Glomerular endothelial cell (primary cell): ENCODE measurements at regions not wholly inside any gene's neighbourhood (a gene's known extent, or its start where the extent isn't known, plus 50 kb on each side); places are given as distances from the start of the nearest gene placed in this dataset.
"Not testable (repeated sequence)": the region's sequence is repeated elsewhere in the genome, so short reads cannot be mapped to it uniquely, and the experiment has no call there.

Experiments
- DNase-seq: peaks from one replicate; pipeline ENCODE4 v3.0.0-alpha.2; 2011; ENCODE audit warnings: low read depth, low spot score; ENCODE audit errors: extremely low read depth

DNA sequence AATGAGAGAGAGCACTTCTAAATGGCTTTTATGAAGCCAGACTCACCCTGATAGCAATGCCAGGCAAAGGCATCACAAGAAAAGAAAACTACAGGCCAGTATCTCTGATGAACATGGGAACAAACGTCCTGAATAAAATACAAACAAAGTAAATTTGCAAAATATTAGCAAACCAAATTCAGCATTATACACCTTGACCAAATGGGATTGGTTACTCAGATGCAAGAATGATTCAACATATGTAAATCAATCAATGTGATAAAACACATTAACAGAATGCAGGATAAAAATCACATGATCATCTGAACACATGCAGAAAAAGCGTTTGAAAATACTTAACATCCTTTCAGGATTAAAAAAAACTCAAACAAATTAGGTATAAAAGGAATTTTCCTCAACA lies 494.9 kb upstream of the CCDC54 start:
- no peak for DNase-seq

DNA sequence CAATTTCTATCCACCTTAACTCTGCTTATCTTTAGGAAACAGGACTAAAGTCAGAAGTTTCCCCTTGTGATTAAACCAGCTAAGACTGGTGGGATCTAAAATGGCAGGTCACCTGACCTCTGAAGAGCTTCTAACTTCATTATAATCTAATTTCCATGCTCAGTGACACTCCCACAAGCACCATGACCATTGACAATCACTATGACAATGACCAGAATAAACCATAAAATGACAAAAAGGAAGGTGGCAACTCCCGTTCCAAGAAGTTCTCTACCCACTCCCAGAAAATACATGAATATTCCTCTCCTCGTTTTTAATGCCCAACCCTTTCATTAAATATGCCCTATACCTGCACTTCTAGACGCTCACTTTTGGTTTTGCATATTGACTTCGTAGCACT lies 471.2 kb upstream of the CCDC54 start:
- DNase-seq: no peak

DNA sequence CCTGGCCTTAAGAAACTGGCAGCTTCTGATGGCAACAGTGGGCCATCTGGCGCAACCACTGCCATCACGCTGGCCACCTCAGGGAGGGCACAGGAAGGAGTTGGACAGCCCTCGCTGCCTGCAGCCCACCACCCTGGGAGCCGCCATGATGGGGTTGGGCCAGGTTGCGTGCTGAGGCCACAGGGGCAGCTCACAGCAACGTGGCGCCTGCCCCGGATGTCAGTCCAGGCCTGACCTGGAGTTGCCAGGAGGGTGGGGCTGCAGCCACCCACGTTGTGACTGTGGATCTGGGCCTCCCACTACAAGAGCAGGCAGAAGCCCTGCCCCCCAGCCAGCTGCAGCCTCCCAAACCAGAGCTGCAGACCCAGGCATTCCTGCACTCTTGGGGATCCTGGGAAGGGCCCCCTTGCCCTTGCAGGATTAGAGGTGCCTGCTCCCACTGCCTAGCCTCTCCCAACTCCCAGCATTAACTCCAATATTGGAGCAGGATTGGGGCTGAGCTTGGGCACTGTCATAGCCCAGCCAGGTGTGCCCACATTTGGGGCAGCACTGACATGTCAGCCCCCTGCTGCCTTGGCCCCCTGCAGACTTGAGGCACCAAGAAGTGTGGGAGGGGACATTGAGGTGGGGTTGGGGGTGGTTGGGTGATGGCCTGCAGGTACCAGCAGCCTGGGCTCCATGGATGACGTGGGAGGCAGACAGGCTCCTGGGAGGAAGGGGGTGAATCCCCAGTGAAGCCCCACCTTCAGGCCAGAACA lies 468.9 kb upstream of the CCDC54 start:
- no peak for DNase-seq

DNA sequence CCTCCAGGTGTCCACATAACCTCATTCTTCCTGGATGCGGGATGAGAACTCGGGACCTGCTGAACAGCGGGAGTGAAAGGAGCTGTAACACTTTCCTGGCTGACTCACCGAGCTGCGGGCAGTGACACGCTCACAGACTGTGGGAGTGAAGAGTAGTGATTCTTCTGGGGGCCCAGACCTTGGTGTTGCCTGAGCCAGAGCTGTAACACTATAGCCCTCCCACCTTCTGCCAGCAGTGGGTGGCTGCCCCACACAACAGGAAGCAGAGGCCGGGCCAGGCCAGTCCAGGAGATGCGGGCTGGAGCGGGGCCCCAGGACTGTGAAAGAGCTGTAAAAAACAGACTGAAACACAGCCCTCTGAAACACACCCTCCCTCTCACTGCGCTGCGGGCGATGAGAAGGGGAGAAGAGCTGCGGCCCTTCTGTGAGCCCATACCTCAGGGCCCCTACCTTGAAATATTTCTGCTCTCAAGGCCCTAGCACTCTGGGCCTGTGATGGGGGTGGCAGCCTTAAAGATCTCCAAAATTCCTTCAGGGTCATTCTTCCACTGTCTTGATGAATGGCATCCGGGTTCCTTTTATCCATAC lies 464.0 kb upstream of the CCDC54 start:
- no peak for DNase-seq

DNA sequence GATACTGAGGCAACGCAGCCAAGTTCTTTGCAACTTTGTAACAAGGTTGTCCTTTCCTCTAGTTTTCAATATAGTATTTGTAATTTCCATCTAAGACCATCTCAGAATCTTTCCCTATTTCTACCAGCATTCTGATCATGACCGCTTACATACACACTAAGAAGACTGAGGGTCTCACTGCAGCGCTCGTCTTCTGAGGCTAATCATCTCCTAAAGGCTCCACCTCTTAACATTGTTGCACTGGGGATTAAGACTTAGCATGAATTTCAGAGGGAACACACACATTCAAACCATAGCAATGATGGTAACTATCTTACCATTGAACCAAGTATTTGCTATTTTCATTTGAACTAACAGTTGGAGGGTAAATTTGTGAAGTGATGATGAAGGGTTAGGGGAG lies 463.3 kb upstream of the CCDC54 start:
- no peak for DNase-seq

DNA sequence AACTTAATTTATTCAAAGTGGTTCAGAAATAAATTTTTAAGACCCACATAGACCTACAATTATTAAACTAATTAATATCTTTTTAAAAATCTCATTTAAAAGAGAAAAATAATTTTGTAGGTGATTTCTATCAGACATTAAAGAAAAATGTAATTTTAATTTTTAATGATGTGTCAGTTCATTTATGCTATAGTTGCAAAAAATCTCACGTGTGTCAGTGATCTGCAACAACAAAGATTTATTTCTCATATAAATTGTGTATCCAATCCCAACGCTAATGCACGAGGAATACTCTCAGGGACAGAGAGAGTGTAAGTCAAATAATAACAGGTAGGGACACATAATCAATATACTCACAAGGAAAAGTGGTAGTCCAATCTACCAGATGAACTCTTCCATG lies 456.6 kb upstream of the CCDC54 start:
- DNase-seq: no peak

DNA sequence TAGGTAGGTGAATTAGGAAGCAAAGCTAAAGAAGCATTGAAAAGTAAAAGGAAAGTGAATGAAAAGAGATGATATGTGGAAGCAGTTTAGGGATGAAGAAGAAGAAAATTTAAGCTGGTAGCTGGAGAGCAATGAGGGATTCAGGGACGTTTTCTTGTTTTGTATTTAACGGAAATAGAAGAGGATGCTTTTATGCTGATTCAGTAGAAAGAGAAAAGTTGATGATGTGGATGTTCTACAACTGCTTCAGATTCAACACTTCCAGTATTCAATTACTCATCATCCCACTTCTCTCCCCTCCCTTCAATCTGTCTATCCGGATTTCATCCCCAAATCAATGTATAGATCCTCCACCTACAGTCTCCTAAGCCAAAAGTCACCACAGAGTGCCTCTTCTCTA lies 448.2 kb upstream of the CCDC54 start:
- no peak for DNase-seq

DNA sequence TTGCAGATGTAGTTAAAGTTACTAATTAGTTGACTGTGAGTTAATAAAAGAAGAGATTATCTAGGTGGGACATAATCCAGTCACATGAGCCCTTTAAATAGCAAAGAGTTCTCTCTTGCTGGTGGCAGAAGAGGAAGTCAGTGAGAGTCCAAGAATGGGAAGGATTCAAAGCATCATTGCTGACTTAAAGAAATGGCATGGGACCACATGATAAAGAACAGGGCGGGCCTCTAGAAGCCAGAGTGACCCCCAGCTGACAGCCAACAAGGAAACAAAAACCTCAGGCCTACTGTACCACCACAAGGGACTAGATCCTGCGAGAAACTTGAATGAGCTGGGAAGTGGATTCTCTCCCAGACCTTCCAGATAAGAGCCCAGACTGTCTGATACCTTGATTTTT lies 447.2 kb upstream of the CCDC54 start:
- no peak for DNase-seq

DNA sequence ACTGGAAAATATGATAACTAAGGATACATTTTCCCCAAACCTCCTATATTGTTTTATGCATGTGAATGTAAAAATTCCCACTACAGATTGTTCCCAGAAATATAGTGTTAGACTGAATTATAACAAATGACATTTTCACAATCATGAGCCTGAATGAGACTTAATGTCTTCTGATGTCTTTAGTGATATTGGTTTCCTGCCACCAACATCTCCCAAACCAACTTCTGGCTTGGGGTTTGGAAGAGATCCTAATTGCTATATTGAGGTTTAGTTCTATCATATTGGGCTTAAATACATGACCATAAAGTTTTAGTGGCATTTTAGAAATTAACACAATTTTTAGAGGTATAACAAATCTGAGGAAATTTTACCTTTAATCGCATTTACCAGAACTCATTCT lies 445.3 kb upstream of the CCDC54 start:
- no peak for DNase-seq

DNA sequence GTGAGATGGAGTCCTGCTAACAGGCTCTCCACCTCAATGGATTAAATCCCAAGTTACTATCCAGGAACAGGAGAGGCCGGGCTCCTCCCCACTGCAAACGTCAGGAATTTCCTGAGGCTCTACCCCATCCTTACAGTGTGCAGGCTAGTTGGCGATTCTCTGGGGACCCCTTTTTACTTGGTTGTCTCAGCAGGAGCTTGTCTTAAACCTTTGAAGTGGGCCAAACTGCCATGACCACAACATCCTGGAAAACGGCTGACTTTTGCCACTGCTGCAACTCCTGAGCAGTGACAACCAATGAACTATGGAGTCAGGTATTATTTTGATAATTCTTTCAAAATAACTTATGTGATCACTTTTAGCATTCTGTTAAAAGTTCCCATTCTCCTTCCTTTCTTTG lies 440.9 kb upstream of the CCDC54 start:
- DNase-seq: no peak

DNA sequence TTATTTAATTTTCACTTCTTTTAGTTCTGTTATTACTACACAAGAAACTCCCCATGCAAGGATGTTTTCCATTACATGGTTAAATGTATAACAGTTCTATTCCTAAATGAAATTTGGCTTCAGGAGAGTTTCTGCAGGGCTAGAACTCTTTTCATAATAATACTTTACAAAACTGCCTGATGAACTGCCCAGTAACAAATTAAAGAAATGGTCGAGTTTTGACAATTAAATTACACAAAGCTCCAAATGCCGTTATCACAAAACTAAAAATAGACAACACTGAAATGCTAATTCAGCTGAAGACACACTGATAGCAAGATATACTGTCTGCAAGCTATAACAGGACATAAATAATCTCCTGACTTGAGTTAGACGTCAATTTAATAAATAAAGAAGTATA lies 435.2 kb upstream of the CCDC54 start:
- no peak for DNase-seq

DNA sequence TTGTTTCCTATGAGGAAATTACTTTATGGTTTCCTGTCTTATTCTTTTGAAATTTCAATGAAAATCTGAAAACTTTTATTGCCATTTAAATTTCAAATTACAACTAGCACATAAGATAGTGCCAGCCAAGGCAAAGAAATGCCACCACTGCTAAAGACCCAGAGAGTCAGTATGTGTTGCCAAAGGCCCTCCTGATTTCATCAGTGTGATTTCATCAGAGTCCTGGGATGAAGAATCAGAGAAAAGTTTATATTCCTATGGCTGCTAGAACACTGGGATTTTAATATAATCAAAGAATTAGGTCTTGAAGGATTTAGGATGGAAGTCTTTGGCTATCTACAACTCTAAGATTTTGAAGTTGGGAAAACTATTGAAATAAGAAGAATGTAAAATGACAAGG lies 434.2 kb upstream of the CCDC54 start:
- no peak for DNase-seq

DNA sequence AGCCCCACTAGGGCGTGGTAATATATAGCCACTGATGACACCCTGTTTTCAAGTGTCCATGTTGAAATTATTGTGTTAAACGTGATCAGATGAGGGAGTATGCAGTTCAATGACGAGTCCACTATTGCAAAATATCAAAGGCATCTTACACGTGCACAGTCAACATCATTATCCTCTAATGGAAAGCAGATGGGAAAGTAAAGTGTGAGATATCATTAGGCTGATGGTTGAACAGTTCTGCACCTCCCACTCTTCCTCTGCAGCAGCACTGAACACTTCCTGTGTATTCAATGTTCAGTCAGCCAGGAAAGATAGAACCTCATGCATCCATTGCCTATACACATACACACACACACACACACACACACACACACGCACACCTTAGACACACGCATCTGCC lies 431.8 kb upstream of the CCDC54 start:
- DNase-seq: no peak

DNA sequence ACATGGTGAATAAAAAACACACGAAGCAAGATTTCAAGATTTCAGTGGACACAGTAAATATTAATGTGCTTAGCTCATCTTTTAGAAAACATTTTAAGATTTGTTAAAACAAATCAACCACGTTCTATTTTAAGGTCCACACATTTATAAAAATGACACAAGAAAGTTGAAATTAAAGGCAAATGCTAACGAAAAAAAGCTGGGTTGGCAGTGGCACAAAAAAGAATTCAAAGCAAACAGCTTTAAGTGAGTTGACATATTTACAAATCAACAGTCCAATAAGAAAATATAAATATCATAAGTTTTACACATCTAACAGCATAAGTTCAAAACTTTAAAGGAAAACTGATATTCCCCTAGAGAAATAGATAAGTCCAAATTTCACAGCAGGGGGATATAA lies 430.4 kb upstream of the CCDC54 start:
- DNase-seq: no peak

DNA sequence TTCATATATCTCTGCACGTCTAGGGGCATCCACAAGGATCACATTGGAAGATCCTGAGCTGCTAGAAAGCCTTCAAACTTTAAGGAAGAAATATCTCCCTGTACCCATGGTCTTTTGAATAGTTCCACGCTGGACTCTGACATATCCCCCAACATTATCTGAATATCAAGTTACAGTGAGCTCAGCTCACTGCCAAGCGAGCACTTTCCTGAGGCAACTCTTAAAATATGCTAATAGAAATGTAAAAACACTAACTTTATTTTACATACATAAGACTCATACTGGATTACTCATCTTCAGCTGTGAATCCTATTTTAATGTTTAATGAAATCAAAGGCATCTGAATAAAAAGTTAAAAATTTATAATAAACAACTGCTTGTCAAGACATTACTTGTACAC lies 420.2 kb upstream of the CCDC54 start:
- no peak for DNase-seq

DNA sequence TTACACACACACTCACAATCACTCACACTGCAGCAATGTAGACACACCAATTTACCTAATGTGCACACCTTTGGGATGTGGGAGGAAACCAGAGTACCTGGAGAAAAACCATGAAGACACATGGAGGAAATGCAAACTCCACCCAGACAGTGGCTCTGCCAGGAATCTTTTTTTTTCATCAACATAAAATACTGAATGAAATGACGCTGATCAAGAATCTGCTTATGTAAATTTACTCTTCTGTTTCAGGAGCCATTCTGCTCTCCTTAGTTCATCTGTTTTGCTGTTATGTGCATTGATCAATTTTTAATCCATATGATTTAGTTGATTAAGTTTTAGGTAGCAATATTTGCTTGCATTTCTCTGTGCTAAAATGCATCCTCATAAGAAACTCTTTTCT lies 414.2 kb upstream of the CCDC54 start:
- no peak for DNase-seq

DNA sequence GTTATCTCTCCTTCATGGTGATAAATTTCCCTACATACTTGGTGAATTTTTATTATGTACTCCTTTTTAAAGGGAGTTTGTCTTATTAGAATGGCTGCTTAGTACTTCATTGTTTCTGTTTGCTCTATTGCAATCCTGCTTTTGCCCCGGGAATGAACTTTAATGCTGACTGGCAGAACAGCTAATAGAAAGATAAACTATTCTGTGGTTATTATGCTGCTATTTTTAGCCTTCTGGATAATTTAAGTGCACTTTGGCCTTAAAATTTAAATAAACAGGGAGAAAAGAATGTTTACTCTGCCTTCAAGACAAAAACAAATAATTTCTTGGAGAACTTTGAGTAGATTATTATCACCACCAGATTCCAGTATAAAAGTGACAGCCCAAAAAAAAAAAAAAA lies 413.8 kb upstream of the CCDC54 start:
- no peak for DNase-seq

DNA sequence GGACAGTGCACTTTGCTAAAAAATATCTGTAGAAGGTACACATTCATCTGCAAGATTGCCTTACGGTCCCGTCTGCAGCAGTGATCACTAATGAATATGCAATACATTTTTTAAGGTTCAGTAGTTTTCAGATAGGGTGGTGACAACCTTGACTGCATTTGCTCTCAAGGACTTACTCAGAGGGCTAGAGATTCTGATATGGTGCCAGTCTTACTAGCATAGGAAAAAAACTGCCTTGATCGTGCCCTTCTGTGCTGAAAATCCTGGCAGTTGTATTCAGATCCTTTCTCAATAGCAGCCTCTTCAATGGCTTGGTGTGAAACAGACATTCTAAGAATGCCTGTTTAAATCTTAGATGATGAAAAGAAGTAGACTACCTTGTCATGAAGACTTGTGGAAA lies 411.9 kb upstream of the CCDC54 start:
- DNase-seq: no peak

DNA sequence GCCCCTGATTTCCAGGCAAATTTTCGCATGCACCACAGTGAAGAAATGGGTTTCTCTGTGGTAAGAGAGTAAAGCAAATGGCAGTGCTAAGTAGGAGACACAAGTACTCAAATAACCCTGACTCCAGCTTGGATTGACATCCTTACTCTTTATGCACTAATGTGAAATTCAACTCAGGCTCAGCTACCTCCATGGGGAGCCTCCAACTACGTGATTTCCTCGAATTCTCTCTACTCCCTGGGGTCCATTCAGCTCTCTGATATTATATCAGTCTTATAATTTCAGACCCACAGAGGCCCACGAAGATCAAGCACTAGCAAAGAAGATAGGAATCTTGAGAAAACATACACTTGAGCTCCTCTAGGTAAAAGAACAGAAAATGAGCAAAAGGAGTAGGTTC lies 407.6 kb upstream of the CCDC54 start:
- DNase-seq: no peak

DNA sequence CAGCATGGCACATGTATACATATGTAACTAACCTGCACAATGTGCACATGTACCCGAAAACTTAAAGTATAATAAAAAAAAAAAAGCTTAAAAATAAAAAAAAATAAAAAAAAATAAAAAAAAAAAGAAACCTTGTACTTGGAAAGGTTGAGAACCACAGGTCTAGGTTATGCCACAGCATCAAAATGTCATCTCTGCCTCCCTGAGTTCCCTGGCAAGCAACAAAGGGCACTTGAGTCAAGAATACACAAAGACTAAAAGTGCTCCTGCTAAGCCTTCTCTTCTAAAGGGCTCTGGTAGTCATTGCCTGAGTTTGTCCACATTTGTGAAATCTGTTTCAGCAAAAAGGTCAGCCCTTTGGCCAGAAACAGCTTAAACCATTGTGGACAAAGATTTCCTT lies 395.8 kb upstream of the CCDC54 start:
- DNase-seq: no peak

DNA sequence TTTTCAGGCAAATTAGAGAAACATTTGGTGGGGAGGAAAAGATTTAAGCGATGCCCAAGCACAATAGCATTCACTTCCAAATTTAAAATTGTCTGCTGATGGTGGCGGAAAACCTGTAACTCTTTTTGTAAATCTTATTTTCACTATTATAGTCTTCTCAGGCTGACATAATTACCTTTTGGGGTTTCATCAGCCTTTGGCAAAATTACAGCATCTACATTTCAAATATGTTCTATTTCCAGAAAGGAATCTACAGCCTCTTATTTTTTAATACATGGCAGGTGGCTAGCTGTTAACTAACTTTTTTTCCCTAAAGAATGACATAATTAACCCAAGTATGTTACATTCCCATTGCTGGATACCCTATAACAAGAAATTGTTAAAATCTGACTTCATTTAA lies 391.5 kb upstream of the CCDC54 start:
- no peak for DNase-seq

DNA sequence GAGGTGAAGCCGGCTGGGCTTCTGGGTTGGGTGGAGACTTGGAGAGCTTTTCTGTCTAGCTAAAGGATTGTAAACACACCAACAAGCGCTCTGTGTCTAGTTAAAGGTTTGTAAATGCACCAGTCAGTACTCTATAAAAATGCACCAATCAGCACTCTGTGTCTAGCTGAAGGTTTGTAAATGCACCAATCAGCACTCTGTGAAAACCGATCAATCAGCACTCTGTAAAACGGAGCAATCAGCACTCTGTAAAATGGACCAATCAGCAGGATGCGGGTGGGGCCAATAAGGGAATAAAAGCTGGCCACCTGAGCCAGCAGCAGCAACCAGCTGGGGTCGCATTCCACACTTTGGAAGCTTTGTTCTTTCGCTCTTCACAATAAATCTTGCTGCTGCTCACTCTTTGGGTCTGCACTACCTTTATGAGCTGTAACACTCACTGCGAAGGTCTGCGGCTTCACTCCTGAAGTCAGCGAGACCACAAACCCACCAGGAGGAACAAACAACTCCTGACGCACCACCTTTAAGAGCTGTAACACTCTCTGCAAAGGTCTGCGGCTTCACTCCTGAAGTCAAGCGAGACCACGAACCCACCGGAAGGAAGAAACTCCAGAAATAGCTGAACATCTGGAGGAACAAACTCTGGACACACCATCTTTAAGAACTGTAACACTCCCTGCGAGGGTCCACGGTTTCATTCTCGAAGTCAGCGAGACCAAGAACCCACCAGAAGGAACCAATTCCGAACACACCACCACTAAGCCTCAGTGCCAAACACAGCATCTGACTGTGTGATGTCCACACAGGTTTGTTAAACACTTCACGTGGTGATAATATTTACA lies 378.2 kb upstream of the CCDC54 start:
- DNase-seq: not testable (repeated sequence)
